Neural progenitor cell (in vitro differentiated cells): ENCODE measurements at regions not wholly inside any gene's neighbourhood (a gene's known extent, or its start where the extent isn't known, plus 50 kb on each side); places are given as distances from the start of the nearest gene placed in this dataset.

Experiments used
- DNase-seq: peaks from one replicate; pipeline ENCODE4 v3.0.0-alpha.2; 2016; ENCODE audit warnings: low spot score
- H2AFZ ChIP-seq: fragments of 200-600 bp; sonication (generic); replicated peaks from 2 replicates; pipeline ENCODE4 v1.6.1; 2016; ENCODE audit warnings: antibody characterized with exemption
- H3F3A ChIP-seq: fragments of 200-600 bp; sonication (generic); 2 replicates; pipeline ENCODE4 v1.6.1; 2016; ENCODE audit warnings: antibody characterized with exemption, low read depth
- H3K27ac ChIP-seq: fragments of 200-600 bp; sonication (generic); 2 replicates; pipeline ENCODE4 v1.5.1; 2016; ENCODE audit warnings: mild to moderate bottlenecking
- H3K27me3 ChIP-seq: fragments of 200-600 bp; sonication (generic); 2 replicates; pipeline ENCODE4 v1.6.1; 2016; ENCODE audit warnings: mild to moderate bottlenecking, moderate library complexity
- H3K36me3 ChIP-seq: fragments of 200-600 bp; sonication (generic); 2 replicates; pipeline ENCODE4 v1.5.1; 2016
- H3K4me1 ChIP-seq: fragments of 200-600 bp; sonication (generic); 2 replicates; pipeline ENCODE4 v1.6.1; 2016; ENCODE audit warnings: mixed run types
- H3K4me2 ChIP-seq: fragments of 200-600 bp; sonication (generic); 2 replicates; pipeline ENCODE4 v1.6.1; 2016
- H3K4me3 ChIP-seq: fragments of 200-600 bp; sonication (generic); 2 replicates; pipeline ENCODE4 v1.5.1; 2016
- H3K79me2 ChIP-seq: fragments of 200-600 bp; sonication (generic); 2 replicates; pipeline ENCODE4 v1.6.1; 2016; ENCODE audit warnings: low read depth
- H3K9ac ChIP-seq: fragments of 200-600 bp; sonication (generic); 2 replicates; pipeline ENCODE4 v1.6.1; 2016
- H3K9me3 ChIP-seq: fragments of 200-600 bp; sonication (generic); 2 replicates; pipeline ENCODE4 v1.5.1; 2016; ENCODE audit warnings: low read depth
- H4K20me1 ChIP-seq: fragments of 200-600 bp; sonication (generic); 2 replicates; pipeline ENCODE4 v1.6.1; 2016; ENCODE audit warnings: low read depth
- H3K27ac Mint-ChIP-seq: 3 replicates; pipeline ENCODE4 v1.8.0; 2021; ENCODE audit warnings: mixed read lengths
- H3K27me3 Mint-ChIP-seq: 2 replicates; pipeline ENCODE4 v1.8.0; 2022; ENCODE audit warnings: low read depth, mild to moderate bottlenecking, inconsistent platforms, moderate library complexity, mixed read lengths; ENCODE audit not compliant: insufficient read depth
- H3K36me3 Mint-ChIP-seq: 3 replicates; pipeline ENCODE4 v1.8.0; 2021; ENCODE audit warnings: mixed read lengths
- H3K4me1 Mint-ChIP-seq: 3 replicates; pipeline ENCODE4 v1.8.0; 2021; ENCODE audit warnings: mixed read lengths
- H3K4me3 Mint-ChIP-seq: 3 replicates; pipeline ENCODE4 v1.8.0; 2021; ENCODE audit warnings: mild to moderate bottlenecking, moderate library complexity, mixed read lengths
- H3K9me3 Mint-ChIP-seq: 3 replicates; pipeline ENCODE4 v1.8.0; 2020; ENCODE audit warnings: mixed read lengths
- CTCF ChIP-seq: fragments of 200-600 bp; sonication (generic); IDR thresholded peaks from 2 replicates; pipeline ENCODE4 v1.5.1; 2017; ENCODE audit warnings: antibody characterized with exemption, mild to moderate bottlenecking
- EZH2 ChIP-seq: fragments of 200-600 bp; sonication (generic); IDR thresholded peaks from 2 replicates; pipeline ENCODE4 v1.6.1; 2017; ENCODE audit warnings: antibody characterized with exemption, mild to moderate bottlenecking, moderate library complexity
- EZH2phosphoT487 ChIP-seq: fragments of 200-600 bp; sonication (generic); IDR thresholded peaks from 2 replicates; pipeline ENCODE4 v1.6.1; 2017; ENCODE audit warnings: antibody characterized with exemption

- Mint-ChIP-seq H3K4me1 (peaks cover 10% of the 10 kb centered on the region), H3K36me3 (no peaks in the 10 kb centered on the region), H3K27me3 (peaks cover 7% of the 10 kb centered on the region), H3K27ac (no peak overlapping the region), H3K4me3 (no peak overlapping the region), H3K9me3 (peaks cover 7% of the 10 kb centered on the region)
- TF ChIP-seq EZH2phosphoT487 (no peak), CTCF (no peak), EZH2 (no peak)
- no peaks in the 10 kb centered on the region for H3K79me2 ChIP-seq
- no peak overlapping the region for H3K27ac ChIP-seq
- no peak for DNase-seq
- H3F3A ChIP-seq = no peaks in the 10 kb centered on the region
- no peaks in the 10 kb centered on the region for H3K9me3 ChIP-seq
- no peak overlapping the region for H3K4me2 ChIP-seq
- H4K20me1 ChIP-seq = no peaks in the 10 kb centered on the region
- no peaks in the 10 kb centered on the region for H3K4me1 ChIP-seq
- no peak overlapping the region for H3K9ac ChIP-seq
- H3K4me3 ChIP-seq = no peak overlapping the region
- peak overlapping the region; percentile 44 for H2AFZ ChIP-seq
- no peaks in the 10 kb centered on the region for H3K36me3 ChIP-seq
- no peaks in the 10 kb centered on the region for H3K27me3 ChIP-seq
These were observed 142.8 kb downstream of the AXIN2 start for GRCh38 chr17:65418622-65419021.

GRCh38 chr17:65417406-65418221, 143.8 kb downstream of the AXIN2 start:
- Mint-ChIP-seq H3K4me1 (peaks cover 11% of the 10 kb centered on the region), H3K27ac (no peak overlapping the region), H3K36me3 (no peaks in the 10 kb centered on the region), H3K9me3 (peaks cover 9% of the 10 kb centered on the region), H3K4me3 (no peak overlapping the region), H3K27me3 (peaks cover 14% of the 10 kb centered on the region)
- no peaks in the 10 kb centered on the region for H4K20me1 ChIP-seq
- H3K9me3 ChIP-seq = no peaks in the 10 kb centered on the region
- H3K9ac ChIP-seq = no peak overlapping the region
- H3K4me2 ChIP-seq = no peak overlapping the region
- H2AFZ ChIP-seq = no peak overlapping the region
- TF ChIP-seq CTCF = no peak
- TF ChIP-seq EZH2phosphoT487 = no peak
- no peak for TF ChIP-seq EZH2
- H3F3A ChIP-seq = no peaks in the 10 kb centered on the region
- no peak for DNase-seq
- H3K36me3 ChIP-seq = no peaks in the 10 kb centered on the region
- no peaks in the 10 kb centered on the region for H3K79me2 ChIP-seq
- H3K4me1 ChIP-seq = no peaks in the 10 kb centered on the region
- no peak overlapping the region for H3K27ac ChIP-seq
- H3K4me3 ChIP-seq = no peak overlapping the region
- no peaks in the 10 kb centered on the region for H3K27me3 ChIP-seq

- H3K36me3 Mint-ChIP-seq = no peaks in the 10 kb centered on the region
- peaks cover 11% of the 10 kb centered on the region for H3K4me1 Mint-ChIP-seq
- H3K9me3 Mint-ChIP-seq = peaks cover 15% of the 10 kb centered on the region
- no peak for DNase-seq
- Histone ChIP-seq H3K4me1 (no peaks in the 10 kb centered on the region), H2AFZ (no peak overlapping the region), H3K27ac (no peak overlapping the region), H3K4me2 (no peak overlapping the region), H3K79me2 (no peaks in the 10 kb centered on the region), H3K9ac (no peak overlapping the region), H3K27me3 (no peaks in the 10 kb centered on the region), H4K20me1 (no peaks in the 10 kb centered on the region), H3K36me3 (no peaks in the 10 kb centered on the region), H3K4me3 (no peak overlapping the region), H3F3A (no peaks in the 10 kb centered on the region), H3K9me3 (no peaks in the 10 kb centered on the region)
- H3K27me3 Mint-ChIP-seq = peaks cover 11% of the 10 kb centered on the region
- TF ChIP-seq CTCF (no peak), EZH2 (no peak), EZH2phosphoT487 (no peak)
- H3K27ac Mint-ChIP-seq = no peak overlapping the region
- H3K4me3 Mint-ChIP-seq = no peak overlapping the region
These were observed 145.5 kb downstream of the AXIN2 start for GRCh38 chr17:65415991-65416390.
